SK-N-MC (cell line): ENCODE measurements at regions not wholly inside any gene's neighbourhood (a gene's known extent, or its start where the extent isn't known, plus 50 kb on each side); places are given as distances from the start of the nearest gene placed in this dataset.

Source experiments
- EZH2 ChIP-seq: fragments of 200-600 bp; sonication (generic); IDR thresholded peaks from one replicate; pipeline ENCODE4 v1.6.1; 2017; ENCODE audit warnings: antibody characterized with exemption
- POLR2AphosphoS5 ChIP-seq: IDR thresholded peaks from 2 replicates; pipeline ENCODE4 v1.6.1; 2012; ENCODE audit warnings: mild to moderate bottlenecking, low read depth, low read length, borderline replicate concordance

GRCh38 chr12:47578836-47579235 lies 127.0 kb downstream of the RPAP3 start:
- TF ChIP-seq EZH2 (no peak), POLR2AphosphoS5 (no peak)
